ENCODE measurements at regions not wholly inside any gene's neighbourhood (a gene's known extent, or its start where the extent isn't known, plus 50 kb on each side); places are given as distances from the start of the nearest gene placed in this dataset.

DNA sequence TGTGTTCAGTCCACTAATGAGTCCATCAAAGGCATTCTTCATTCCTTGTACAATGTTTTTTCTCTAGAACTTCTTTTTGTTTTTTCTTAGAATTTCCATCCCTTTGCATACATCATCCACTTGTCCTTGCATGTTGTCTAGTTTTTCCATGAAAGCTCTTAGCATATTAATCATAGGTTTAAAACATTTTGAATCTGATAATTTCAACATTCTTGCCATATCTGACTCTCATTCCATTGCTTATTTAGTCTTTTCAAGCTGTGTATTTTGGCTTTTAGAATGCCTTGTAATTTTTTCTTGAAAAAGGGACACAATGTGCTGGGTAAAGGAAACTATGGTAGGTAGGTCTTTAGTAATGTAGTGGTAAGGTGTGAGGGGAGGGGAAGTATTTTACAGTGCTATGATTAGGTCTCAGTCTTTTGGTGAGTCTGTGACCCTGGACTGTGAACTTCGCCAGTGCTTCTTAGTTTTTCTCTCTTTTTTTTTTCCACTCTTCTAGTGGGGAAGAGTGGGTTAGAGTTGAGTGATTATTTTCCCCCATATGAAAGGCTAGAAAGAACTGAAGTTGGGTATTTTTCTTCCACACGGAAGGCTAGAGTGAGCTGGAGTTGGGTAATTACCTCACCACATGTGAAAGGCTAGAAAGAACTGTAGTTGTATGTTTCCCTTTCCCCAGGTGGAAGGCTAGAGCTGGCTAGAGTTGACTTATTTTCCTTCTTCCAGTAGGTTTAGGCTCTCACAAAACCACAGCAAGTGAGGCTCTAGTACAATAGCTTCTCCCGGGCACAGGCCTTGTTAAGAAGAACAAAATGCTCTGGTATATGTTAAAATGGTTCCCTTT lies 172.1 kb downstream of the SNX18 start:
- DNase-seq (ENCODE audit: low read depth in 2 of 2) = no peak

DNA sequence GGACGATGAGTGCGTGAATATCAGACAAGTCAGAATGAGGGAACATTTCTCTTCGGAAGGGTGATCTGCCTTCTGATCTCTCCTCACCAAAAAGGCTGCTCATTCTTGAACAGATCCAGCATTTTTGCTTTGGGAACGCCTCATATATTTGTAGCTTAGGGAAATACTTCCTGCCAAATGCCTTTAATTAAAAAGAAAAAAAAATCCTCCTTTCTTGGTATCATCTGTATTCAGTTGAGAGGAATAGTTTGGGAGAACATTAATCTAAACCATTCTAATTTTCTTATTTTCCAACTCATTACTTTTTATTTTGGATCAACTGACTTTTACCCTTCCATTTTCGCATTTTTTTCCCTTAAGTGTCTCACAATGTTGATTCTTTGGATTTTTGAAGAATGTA lies 163.4 kb downstream of the SNX18 start:
- no peak for DNase-seq (ENCODE audit: low read depth in 2 of 2)

DNA sequence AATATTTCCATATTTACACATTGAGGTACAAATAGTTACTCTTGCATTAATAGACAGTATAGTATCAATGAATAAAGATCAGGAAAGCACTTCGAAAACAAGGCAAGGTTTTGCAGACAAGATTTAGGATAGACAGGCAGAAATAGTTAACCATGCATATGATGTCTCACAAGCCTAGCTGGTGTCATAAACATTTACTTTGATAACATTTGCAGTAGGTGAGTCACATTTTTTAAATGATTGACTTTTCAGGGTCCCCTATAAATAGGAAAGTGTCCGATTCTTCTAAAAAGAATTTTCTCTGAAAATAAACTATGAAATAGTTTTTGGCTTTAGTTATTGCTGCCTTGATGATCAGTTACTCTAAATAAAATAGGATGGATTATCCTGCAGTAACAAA lies 162.1 kb downstream of the SNX18 start:
- DNase-seq (ENCODE audit: low read depth in 2 of 2) = no peak

DNA sequence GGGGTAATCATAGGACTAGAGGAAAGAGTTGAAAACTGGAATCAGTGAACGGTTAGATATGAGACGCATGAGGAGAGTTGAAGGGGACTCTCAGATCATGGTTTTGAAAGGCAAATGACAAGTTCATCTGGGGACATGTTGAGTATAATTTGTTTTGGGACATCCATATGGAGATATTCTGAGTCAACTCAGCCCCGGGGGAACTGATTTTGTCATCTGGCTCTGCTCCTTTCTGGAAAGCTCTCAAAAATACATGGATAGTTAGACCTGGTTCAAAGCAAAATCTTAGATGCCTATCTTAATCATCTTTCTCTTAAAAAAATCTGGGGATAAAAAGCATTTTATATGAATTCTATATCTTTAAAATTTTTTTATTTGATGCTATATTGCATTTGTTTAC lies 161.2 kb downstream of the SNX18 start:
- DNase-seq (ENCODE audit: low read depth in 2 of 2) = no peak

DNA sequence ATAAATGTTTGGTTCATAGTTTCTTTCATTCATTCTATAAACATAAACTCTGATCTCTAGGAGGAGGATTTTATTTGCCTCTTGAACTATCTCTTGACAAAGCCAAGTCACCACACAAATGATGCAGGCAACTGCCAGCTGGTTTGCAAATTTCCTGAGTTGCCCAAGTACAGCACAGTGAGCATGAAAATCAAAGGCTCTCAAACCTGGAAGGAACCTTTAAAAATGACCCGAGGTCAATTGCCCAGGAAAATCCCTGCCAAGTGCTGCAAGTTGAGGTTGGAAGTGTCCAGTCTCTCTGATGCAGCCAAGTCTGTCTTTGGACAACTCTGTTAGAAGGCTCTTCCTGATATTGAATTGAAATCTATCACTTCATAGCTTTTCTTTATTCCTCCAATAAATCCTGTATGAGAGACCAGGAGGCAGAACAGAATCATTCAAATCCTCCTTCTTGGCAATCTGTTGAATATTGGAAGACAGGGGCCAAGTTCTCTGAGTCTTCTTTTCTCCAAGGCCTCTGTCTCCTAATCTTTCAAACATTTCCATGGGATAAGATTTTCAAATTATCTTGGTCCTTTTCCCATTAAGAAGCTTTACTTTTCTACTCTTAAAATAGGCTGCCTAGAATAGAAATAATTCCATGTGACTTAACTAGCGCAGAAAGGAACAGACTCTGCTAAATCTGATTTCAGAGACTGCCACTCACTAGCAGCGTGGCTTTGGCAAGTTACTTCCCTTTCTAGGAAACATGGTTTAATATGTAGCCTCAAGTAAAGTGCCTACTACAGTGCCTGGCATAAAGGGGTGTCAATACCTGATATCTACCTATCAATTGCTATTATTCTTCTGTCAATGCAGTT lies 159.2 kb downstream of the SNX18 start:
- DNase-seq (ENCODE audit: low read depth in 2 of 2) = no peak

DNA sequence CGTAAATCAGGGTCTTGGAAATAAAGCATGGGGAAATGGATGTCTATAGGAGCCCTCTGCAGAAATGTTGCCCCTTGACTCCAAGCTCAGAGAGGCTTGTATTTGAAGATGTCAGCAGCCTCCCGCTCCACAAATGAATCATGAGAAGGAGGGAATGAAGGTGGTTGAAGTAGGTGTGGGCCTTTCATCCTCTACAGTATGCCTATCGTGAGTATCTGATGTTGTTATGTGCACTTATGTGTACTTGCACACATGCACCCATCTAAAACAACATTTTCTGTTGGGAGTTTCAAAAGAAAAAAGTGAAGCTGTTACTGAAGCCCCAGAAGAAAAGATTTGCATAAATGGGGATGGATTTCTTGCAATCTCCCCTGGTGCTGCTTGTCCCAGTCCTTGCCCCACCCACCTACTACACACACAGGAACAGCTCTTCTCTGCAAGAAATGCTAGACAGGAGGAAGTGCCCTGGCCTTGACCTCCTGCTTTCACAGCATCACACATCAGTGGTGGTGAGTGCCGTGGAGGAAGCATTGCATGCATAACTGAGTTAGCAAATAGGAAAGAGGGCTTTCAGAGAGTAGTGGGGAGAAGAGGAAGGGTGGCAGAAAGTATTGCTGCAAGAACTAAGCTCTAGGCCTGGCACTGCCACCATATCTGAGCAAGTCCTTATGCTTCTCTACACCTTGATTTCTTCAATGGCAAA lies 156.1 kb downstream of the SNX18 start:
- peak; percentile 4 to 8 for DNase-seq (ENCODE audit: low read depth in 2 of 2)

DNA sequence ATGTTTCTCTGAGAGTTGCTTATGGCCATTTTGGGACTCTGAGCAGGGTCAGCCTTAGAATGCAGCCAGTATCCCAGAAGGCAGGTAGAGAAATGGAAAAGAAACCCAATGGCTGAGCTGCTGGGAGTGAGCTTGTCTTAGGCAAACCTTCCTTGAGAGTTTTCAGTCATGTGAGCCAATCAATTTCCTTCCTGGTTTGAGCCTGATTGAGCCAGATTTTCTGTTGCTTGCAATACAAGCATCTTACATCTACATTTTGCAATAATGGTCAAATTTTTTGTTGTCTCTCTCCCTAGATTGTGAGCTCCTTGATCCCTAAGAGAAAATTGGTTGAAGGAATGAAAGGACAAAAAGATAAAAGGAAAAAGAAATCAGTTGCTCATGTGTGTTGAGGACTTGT lies 155.3 kb downstream of the SNX18 start:
- no peak for DNase-seq (ENCODE audit: low read depth in 2 of 2)

DNA sequence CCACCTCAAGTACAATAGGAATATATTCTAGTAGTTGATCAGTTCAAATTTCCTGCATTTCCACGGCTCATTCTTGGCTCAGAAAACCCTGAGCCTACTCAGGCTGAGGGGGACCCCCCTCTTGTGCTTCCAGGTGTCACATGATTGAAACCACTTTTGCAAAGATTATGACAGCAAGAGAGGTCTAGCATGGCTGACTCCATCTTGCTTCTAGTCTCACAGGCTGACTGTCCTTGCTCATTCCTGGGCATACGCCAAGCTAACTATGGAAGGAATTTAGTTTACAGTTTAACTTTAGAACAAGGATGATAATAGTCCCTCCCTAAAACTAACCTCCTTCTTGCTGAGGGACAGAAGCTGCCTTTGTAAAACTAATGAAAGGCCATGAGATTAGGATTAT lies 154.1 kb downstream of the SNX18 start:
- no peak for DNase-seq (ENCODE audit: low read depth in 2 of 2)

DNA sequence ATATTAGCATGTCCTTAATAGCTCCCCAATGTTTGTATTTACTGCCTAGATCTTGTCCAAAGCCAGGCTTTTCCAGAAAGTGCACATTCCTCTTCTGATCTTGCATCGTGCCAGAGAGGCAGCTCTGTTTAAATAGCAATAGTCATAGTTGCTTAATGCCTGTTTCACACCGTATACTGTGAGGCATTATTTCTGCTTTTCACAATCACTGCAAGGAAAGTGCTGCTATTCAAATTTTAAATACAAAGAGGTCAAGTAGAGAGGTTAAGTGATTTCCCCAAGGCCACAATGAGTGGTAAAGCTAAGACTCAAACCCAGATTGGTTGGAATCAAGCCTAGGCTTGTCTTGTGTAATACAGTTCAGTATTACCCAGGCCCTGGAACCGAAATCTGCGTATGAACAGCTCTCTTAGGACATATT lies 153.6 kb downstream of the SNX18 start:
- DNase-seq (ENCODE audit: low read depth in 2 of 2) = no peak

DNA sequence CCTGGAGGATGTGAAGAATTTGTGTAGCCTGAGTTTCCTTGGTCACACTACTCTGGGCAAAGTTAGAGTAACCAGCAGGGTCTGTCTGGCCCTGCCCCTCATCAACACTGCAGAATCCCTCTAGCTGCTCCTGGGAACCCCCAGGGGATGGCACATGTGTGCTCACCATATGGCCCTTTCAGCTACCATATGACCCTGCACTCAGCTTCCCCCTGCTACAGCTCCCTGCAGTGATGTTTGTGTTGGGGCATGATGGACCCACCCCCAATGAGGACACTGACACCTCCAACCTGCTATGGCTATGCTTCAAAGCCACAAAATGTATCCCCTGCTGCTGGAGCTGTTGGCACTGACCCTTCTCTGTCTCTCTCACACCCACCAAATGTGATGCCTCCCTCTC lies 152.7 kb downstream of the SNX18 start:
- DNase-seq (ENCODE audit: low read depth in 2 of 2) = no peak

DNA sequence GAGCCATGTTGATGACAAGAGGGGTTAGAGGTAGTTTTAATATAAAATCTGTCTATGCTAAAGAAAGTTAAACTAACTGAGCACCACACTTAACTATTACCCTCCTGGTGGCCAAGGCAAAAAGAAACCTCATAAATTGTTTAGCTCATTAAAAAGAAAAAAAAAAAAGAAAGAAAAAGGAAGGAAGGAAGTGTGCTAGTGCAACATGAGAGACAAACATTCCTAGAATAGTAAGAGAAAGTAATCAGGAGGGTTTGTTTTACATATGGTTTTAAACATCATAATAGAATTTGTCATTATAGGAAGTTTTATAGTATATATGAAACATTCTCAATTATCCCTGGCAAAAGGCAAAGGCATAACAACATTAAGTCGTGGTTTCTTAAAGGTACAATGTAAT lies 152.3 kb downstream of the SNX18 start:
- DNase-seq (ENCODE audit: low read depth in 2 of 2) = no peak

DNA sequence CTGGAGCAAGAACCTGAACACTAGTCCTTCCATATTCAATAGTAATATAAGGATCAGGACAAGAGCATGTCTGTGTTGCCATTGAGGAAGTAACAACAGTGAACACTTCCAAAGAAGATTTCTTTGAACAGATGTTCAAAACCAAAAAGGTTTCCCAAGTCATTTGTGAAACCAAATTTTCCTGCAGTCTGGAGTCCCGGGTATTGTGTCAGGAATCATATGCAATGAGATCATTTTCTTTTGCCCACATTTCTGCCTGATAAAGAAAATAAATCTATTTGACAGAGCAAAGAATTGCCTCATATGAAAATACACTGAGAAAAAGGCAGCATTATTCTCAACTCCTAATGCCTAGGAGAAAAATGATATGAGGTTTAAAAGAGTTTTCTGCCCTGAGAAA lies 151.7 kb downstream of the SNX18 start:
- DNase-seq (ENCODE audit: low read depth in 2 of 2) = no peak

DNA sequence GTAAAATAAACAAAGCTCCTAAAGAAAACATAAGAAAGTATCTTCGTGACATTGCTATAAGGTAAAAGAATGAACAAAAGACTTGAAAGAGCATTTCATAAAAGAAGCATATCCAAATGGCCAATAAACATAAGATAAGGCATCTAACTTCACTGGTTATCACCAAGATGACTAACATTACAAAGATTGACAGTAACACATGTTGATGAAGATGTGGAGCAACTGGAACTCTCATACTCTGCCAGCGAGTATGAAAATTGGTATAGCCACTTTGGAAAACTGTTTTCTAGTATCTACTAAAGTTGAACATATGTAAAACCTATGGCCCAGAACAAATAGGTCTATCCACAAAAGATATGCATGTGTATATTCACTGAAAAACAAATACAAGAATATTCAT lies 150.5 kb downstream of the SNX18 start:
- DNase-seq (ENCODE audit: low read depth in 2 of 2) = no peak

DNA sequence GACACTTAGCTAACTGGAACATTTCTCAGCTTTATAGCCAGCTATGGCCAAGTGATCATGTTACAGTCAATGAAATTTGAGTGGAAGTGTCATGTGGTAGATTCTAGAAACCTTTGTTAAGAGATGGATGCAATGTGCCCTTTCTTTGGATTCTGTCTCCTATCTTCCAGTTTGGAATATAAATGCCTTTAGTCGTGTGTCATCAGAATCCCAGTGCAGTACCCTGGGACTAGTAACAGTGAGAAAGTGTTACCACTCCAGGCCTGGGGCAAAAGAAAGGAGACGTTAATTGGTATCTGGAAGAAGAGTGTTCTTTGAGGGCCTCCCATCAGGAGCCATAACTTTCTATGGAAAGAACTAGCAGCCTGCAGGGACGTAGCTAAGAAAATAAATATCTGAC lies 149.6 kb downstream of the SNX18 start:
- DNase-seq (ENCODE audit: low read depth in 2 of 2) = no peak

DNA sequence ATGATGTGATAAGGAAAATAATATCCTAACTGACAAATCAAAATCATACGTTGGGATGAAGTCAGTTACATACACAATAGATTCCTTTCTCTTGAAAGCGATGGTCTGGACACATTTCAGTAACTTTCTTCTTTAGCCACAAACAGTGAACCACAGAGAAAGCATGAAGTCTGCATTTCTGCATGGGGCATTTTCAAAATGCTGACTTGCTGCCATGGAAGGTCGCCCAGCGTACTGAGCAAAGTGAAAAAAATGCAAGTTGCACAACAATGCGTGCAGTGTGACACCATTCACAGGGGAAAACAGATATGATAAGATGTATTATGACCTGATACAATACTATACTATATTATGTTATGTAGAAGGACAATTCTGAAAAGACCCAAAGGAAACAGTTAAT lies 146.3 kb downstream of the SNX18 start:
- DNase-seq (ENCODE audit: low read depth in 2 of 2) = no peak

DNA sequence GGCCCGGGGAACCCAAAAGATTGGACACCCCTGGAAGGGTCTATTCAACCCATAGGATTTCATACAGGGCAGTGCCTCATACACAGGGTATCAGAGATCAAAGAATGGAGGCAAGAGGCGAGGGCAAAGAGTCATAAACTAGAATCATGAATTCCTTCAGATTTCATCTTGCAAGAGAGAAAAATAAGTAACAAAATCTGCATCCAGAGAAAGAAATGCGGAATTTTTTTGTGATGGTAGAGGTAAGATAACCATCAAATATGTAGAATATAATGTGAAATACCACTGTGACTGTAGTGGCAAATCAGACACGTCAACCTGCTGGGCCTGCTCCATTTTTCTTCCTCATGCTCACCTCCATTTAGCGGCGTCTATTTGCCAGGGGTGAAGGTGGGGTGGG lies 143.6 kb downstream of the SNX18 start:
- no peak for DNase-seq (ENCODE audit: low read depth in 2 of 2)

DNA sequence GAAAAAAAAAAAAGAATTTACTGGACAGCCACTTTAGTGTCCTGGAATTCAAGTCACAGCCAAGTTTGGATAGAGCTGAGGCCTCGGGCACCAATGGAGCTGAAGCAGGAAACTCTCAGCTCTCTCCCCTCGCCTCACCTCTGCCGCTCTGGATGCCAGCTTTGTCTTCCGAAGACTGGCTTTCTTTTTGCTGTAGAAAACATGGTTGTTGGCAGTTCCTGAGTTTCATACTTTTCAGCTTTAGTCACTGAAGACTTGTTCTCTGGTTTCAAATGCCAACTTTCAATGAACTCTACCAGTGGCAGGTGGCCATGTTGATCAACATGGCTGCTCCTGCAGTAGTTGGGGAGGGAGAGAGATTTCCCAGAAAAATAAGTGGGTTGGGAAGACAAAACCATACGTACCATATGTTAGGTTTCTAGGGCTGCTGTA lies 142.2 kb downstream of the SNX18 start:
- DNase-seq (ENCODE audit: low read depth in 2 of 2) = no peak

DNA sequence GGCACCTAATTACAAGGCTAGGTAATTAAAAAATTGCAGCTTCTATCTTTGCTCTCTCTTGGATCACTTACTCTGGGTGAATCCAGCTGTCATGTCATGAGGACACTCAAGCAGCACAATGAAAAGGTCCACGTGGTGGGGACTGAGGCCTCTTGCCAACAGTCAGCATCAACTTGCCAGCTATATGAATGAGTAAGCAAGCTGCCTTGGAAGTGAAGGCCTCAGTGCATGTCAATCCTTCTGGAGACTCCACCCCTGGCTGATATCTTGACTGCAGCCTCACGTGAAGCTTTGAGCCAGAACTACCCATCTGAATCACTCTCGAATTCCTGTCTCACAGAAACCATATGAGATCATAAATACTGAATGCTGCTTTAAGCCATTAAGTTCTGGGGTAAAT lies 140.5 kb downstream of the SNX18 start:
- no peak for DNase-seq (ENCODE audit: low read depth in 2 of 2)

DNA sequence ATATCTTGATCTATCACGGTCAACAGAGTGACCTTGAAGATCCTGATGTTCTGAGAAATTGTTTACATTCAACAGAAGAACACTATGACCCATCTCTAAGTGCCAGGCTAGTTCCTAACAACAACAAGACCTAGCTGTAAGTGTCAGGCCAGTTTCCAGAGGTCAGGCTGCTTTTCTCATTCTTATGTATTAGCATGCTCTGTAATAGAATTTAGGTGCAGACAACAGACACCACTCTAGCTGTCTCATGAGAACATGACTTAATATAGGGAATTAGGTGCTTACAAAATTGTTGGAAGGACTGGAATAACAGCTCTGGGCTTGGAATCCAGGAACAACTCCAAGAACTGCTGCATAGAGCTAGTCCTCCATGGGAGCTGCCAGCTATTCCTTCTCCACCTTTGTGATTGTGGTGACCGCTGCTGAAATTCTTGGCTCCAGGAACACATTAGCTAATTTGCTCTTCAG lies 138.7 kb downstream of the SNX18 start:
- no peak for DNase-seq (ENCODE audit: low read depth in 2 of 2)

DNA sequence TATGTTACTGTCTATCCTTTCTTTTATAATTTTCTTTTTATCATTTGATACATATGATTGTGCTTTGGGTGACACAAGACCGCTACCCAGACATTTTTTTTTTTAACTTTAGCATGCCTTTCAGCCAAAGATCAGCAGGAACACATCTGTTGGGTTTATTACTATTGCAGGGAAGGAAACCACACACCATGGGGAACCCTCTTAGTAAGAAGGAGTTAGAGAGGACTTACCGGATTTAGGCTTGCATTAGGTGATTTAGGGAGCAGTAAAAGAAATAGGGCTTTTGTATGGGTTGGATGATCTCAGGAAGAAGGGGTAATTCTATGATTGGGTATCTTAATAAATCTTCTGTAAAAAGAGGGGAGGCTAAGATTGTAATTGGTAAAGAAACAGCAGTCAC lies 138.2 kb downstream of the SNX18 start:
- no peak for DNase-seq (ENCODE audit: low read depth in 2 of 2)

DNA sequence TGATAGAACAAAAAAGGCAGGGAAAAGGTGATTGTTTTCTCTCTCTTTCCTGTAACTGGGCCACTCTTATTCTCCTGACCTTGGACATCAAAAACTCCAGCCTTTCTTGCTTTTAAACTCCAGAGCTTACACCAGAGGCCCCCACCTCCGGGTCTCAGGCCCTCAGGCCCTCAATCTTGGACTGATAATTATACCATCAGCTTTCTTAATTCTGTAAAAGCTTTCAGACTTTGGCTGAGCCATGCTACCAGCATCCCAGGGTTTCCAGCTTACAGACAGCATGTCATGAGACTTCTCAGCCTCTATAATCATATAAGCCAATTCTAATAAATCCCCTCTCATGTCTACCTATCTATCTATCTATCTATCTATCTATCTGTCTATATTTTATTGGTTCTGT lies 137.7 kb downstream of the SNX18 start:
- DNase-seq (ENCODE audit: low read depth in 2 of 2) = no peak

DNA sequence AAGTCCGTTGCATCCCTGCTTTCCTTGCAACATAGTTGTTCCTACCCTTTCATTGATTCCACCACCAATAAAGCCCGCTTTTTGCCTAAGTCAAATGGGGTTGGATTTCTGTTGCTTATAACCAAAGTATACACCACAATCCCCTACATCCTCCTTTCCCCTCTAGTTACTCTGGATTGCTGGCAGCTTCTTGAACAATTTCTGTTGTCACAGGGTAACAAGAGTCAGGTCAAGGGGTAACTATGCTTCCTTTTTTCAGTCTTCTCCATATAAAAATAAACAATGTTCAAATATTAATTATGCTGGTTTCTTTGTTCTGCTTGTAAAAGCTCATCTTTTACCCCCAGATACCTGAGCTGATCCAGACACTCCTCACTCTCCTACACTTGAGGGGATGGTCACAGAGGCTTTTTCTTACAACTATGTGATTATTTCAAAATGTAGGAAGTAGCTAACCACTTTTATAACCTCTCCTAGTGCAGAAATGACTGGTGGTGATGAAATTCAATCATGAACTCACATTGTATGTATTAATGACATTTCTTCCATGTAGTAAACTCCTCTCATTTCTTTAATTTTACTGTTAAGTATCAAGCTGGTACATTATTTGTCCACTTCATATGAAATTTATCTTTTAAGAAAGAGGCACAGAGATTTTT lies 136.5 kb downstream of the SNX18 start:
- no peak for DNase-seq (ENCODE audit: low read depth in 2 of 2)
